Thyroid gland (tissue), 4 donors: ENCODE measurements at regions not wholly inside any gene's neighbourhood (a gene's known extent, or its start where the extent isn't known, plus 50 kb on each side); places are given as distances from the start of the nearest gene placed in this dataset.

Experiments used
- DNase-seq, 2 donors: peaks; one replicate each; pipeline ENCODE4 v3.0.0-alpha.2; 2019
- H3K27ac ChIP-seq, 3 donors: fragments of 200-600 bp; sonication (generic); 1 replicate in 2 of 3; 2 replicates in 1 of 3; pipeline ENCODE4 v1.5.1; 2016 to 2019; ENCODE audit warnings: mild to moderate bottlenecking in 1 of 3, moderate library complexity in 1 of 3
- H3K27me3 ChIP-seq: fragments of 200-600 bp; sonication (generic); one replicate; pipeline ENCODE4 v1.5.1; 2019
- H3K36me3 ChIP-seq, 2 donors: fragments of 200-600 bp; sonication (generic); one replicate each; pipeline ENCODE4 v1.5.1; 2016 to 2019
- H3K4me1 ChIP-seq, 2 donors: fragments of 200-600 bp; sonication (generic); one replicate each; pipeline ENCODE4 v1.5.1; 2017 to 2019
- H3K4me3 ChIP-seq, 3 donors: fragments of 200-600 bp; sonication (generic); replicated peaks in 1 of 3; 1 replicate in 2 of 3; 2 replicates in 1 of 3; pipeline ENCODE4 v1.5.1; 2016; ENCODE audit warnings: mild to moderate bottlenecking in 1 of 3
- H3K9me3 ChIP-seq: fragments of 200-600 bp; sonication (generic); one replicate; pipeline ENCODE4 v1.5.1; 2017
- POLR2A ChIP-seq, 2 donors: fragments of 450-650 bp; IDR thresholded peaks; one replicate each; pipeline ENCODE4 v1.6.1; 2017; ENCODE audit warnings: antibody characterized with exemption in 2 of 2, mild to moderate bottlenecking in 2 of 2, moderate library complexity in 1 of 2
- WGBS, 2 donors: methylation state at CpG; one replicate each; pipeline ENCODE4 v1.1.5; 2017; 5-methylcytosine and 5-hydroxymethylcytosine counted together
- intact Hi-C: fragments of 100-400 bp; cut with DNase I; formaldehyde crosslinking; loops from one replicate; pipeline ENCODE4 v1.15.1; 2023
- TF ChIP-seq, protein P1 (sequence below), 6 experiments: fragments of 200-600 bp in 3 of 6; fragments of 450-650 bp in 3 of 6; sonication (generic) in 3 of 6; IDR thresholded peaks; one replicate each; pipeline ENCODE4 v1.5.1; 2016 to 2019; ENCODE audit warnings: antibody characterized with exemption in 6 of 6, mild to moderate bottlenecking in 2 of 6, inconsistent platforms in 1 of 6, moderate library complexity in 1 of 6

DNA sequence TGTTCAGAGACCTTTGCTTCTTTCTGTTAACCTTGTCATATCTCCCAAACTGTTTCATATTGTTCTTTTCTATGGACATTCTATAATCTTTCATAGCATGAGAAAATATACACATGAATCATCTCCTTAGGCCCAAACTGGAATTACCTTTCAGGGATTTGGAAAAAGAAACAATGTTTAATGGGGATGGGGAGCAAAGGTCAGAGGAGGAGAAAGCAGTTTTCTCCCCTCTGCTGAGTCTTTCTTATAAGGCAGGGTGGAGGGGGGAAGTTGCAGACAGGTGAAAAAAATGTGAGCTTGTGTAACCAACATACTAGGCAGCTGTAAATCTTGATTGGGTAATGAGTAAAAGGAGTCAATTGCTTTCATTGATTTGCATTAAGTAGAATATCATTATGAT is 164.1 kb downstream of the BRINP2 start:
- intact Hi-C loops = no loop called here
- DNase-seq = no peak

DNA sequence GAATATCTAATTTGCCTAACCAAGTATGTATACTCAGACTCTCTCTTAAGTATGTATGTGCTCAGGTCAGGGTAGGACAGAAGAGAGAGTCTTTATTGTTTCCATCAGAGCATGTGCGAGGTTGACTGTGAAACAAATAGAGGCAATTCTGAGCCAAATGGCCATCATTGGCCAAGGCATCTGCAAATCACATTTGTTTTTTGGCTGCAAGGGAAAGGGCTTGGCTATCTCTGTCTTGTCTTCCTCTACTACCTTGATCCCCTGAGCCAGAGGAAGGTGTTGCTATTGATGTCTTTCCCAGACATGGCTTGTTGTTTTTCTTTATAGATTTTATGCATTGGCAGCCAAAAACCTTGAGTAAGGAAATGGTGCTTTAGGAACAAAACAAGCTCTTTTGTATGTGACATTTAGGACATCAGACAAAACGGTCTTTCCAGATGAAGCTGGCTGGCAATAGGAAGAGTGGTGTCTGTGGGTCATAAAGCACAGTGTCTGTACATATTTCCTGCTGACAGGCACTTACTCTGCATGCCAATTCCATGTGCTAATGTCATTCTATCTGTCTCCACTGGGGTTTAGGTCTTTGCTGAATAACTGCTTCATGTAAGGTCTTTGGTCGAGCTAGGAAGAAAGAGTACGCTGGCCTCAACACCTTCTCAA is 163.3 kb downstream of the BRINP2 start:
- H3K27me3 ChIP-seq = no peaks in the 10 kb centered on the region
- no peaks in the 10 kb centered on the region for H3K4me1 ChIP-seq
- H3K36me3 ChIP-seq = no peaks in the 10 kb centered on the region
- 80 to 84% methylated on average over 4 of the region's 4 CpGs for WGBS, 2 donors
- intact Hi-C loops = no loop called here
- no peak overlapping the region for H3K4me3 ChIP-seq
- DNase-seq = no peak
- no peak for TF ChIP-seq POLR2A (IDR thresholded peaks at IDR 0.05)
- TF ChIP-seq, protein P1, sequence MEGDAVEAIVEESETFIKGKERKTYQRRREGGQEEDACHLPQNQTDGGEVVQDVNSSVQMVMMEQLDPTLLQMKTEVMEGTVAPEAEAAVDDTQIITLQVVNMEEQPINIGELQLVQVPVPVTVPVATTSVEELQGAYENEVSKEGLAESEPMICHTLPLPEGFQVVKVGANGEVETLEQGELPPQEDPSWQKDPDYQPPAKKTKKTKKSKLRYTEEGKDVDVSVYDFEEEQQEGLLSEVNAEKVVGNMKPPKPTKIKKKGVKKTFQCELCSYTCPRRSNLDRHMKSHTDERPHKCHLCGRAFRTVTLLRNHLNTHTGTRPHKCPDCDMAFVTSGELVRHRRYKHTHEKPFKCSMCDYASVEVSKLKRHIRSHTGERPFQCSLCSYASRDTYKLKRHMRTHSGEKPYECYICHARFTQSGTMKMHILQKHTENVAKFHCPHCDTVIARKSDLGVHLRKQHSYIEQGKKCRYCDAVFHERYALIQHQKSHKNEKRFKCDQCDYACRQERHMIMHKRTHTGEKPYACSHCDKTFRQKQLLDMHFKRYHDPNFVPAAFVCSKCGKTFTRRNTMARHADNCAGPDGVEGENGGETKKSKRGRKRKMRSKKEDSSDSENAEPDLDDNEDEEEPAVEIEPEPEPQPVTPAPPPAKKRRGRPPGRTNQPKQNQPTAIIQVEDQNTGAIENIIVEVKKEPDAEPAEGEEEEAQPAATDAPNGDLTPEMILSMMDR (IDR thresholded peaks at IDR 0.05) = no peak
- no peak overlapping the region for H3K27ac ChIP-seq
- H3K9me3 ChIP-seq = no peaks in the 10 kb centered on the region

More for the DNA sequence above, 164.1 kb downstream of the BRINP2 start:
- H3K4me3 ChIP-seq = no peak overlapping the region
- H3K4me1 ChIP-seq = no peaks in the 10 kb centered on the region
- H3K9me3 ChIP-seq = no peaks in the 10 kb centered on the region
- H3K27me3 ChIP-seq = no peaks in the 10 kb centered on the region
- H3K36me3 ChIP-seq = no peaks in the 10 kb centered on the region
- TF ChIP-seq, protein P1 (IDR thresholded peaks at IDR 0.05) = no peak
- TF ChIP-seq POLR2A (IDR thresholded peaks at IDR 0.05) = no peak
- H3K27ac ChIP-seq = no peak overlapping the region
